OCI-LY3 (cell line): ENCODE measurements at regions not wholly inside any gene's neighbourhood (a gene's known extent, or its start where the extent isn't known, plus 50 kb on each side); places are given as distances from the start of the nearest gene placed in this dataset.

Experiments
- EZH2phosphoT487 ChIP-seq: fragments of 200-600 bp; shearing (Covaris generic); IDR thresholded peaks from 2 replicates; pipeline ENCODE4 v1.6.1; 2018; ENCODE audit warnings: antibody characterized with exemption, mixed run types, low read depth
- TF ChIP-seq, protein P1 (sequence below): fragments of 200-600, 300-600 bp; sonication (generic); IDR thresholded peaks from 2 replicates; pipeline ENCODE4 v1.5.1; 2014; ENCODE audit warnings: antibody characterized with exemption, low read length, low read depth

DNA sequence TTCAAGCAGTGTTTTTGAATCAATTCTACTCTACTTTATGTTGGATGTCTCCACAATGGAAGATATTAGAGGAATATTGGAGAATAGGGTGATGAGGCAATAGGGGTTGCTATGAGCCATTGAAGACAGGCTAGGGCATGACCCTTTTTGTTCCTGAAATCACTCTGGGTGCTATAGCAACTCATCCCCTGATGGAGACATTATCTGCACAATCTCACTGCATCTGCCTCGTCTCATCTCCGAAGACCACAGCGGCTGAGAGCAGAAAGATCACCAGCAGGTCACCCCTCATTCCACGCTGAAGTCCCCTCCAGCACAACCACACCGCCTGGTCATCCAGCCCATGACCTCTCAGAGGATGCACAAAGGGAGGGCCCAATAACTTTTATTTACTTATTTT is 150.4 kb upstream of the TMEM132C start:
- TF ChIP-seq, protein P1, sequence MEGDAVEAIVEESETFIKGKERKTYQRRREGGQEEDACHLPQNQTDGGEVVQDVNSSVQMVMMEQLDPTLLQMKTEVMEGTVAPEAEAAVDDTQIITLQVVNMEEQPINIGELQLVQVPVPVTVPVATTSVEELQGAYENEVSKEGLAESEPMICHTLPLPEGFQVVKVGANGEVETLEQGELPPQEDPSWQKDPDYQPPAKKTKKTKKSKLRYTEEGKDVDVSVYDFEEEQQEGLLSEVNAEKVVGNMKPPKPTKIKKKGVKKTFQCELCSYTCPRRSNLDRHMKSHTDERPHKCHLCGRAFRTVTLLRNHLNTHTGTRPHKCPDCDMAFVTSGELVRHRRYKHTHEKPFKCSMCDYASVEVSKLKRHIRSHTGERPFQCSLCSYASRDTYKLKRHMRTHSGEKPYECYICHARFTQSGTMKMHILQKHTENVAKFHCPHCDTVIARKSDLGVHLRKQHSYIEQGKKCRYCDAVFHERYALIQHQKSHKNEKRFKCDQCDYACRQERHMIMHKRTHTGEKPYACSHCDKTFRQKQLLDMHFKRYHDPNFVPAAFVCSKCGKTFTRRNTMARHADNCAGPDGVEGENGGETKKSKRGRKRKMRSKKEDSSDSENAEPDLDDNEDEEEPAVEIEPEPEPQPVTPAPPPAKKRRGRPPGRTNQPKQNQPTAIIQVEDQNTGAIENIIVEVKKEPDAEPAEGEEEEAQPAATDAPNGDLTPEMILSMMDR, result no peak
- TF ChIP-seq EZH2phosphoT487, result no peak
